Heart left ventricle (tissue), 16 donors: ENCODE measurements at regions not wholly inside any gene's neighbourhood (a gene's known extent, or its start where the extent isn't known, plus 50 kb on each side); places are given as distances from the start of the nearest gene placed in this dataset.
A peak's percentile ranks its signal among the peaks of the same experiment; 100 is the strongest.

Experiments used
- ATAC-seq, 4 donors: fragments of 200-7000 bp; cut with Tn5 transposase; one replicate each; pipeline ENCODE4 v1.9.1; 2020 to 2022; ENCODE audit warnings: moderate library complexity in 4 of 4, mild to moderate bottlenecking in 3 of 4, moderate number of reproducible peaks in 1 of 4
- DNase-seq, 5 donors: peaks; one replicate each; pipeline ENCODE4 v3.0.0-alpha.2; 2020
- H3K27ac ChIP-seq, 12 donors: fragments of 200-600 bp; sonication (generic) in 4 of 12; one replicate each; pipeline versions ENCODE4 v1.5.0 to v1.8.0; 2016 to 2022; ENCODE audit warnings: mild to moderate bottlenecking in 2 of 12
- H3K27me3 ChIP-seq, 9 donors: fragments of 200-600 bp; sonication (generic) in 2 of 9; one replicate each; pipeline versions ENCODE4 v1.5.1 to v1.8.0; 2016 to 2022; ENCODE audit warnings: mild to moderate bottlenecking in 3 of 9
- H3K36me3 ChIP-seq, 9 donors: fragments of 200-600 bp; sonication (generic) in 2 of 9; one replicate each; pipeline versions ENCODE4 v1.5.0 to v1.8.0; 2018 to 2022; ENCODE audit warnings: mild to moderate bottlenecking in 2 of 9
- H3K4me1 ChIP-seq, 12 donors: fragments of 200-600 bp; sonication (generic) in 4 of 12; one replicate each; pipeline versions ENCODE4 v1.5.0 to v1.8.0; 2016 to 2022; ENCODE audit warnings: mild to moderate bottlenecking in 3 of 12
- H3K4me3 ChIP-seq, 12 donors: fragments of 200-600 bp; sonication (generic) in 4 of 12; one replicate each; pipeline versions ENCODE4 v1.5.0 to v1.8.0; 2017 to 2022; ENCODE audit warnings: mild to moderate bottlenecking in 9 of 12, moderate library complexity in 4 of 12
- H3K9me3 ChIP-seq, 12 donors: fragments of 200-600 bp; sonication (generic) in 4 of 12; one replicate each; pipeline versions ENCODE4 v1.5.0 to v1.8.0; 2016 to 2022; ENCODE audit warnings: mild to moderate bottlenecking in 1 of 12
- CTCF ChIP-seq, 12 donors: fragments of 200-600 bp; sonication (generic) in 4 of 12; IDR thresholded peaks; one replicate each; pipeline versions ENCODE4 v1.5.0 to v1.8.0; 2018 to 2022; ENCODE audit warnings: antibody characterized with exemption in 12 of 12, mild to moderate bottlenecking in 5 of 12
- POLR2A ChIP-seq, 2 donors: fragments of 450-650 bp; IDR thresholded peaks; one replicate each; pipeline ENCODE4 v1.6.1; 2017; ENCODE audit warnings: antibody characterized with exemption in 2 of 2, mild to moderate bottlenecking in 2 of 2, moderate library complexity in 2 of 2
- WGBS, 4 donors: extraction: QIAGEN DNeasy Blood & Tissue Kit in 2 of 4; methylation state at CpG; one replicate each; pipeline versions ENCODE4 v1.1.5 to v1.1.7; 2013 to 2018; 5-methylcytosine and 5-hydroxymethylcytosine counted together
- intact Hi-C, 10 donors: fragments of 100-400 bp; cut with DNase I; formaldehyde crosslinking; loops; one replicate each; pipeline versions ENCODE4 v1.11.1 to v1.14.2; 2022
- donor health status: ischemic (EF 13 %, LVEDD 7.1; RV severe dilation, severe dysfunction).
- donor health status: healthy with polysubstance abuse.
- donor health status: DM: no; HTN: yes; CAD: no.
- donor health status: DM: no; HTN: no; CAD: no.
- donor health status: ischemic (EF 25% LVEDD 6.9; RV normal size, moderate dysfunction).
- donor health status: ischemic (EF 25% LVEDD 5.7; RV mildly dilated, moderate dysfunction).
- donor health status: healthy.
- donor health status: DM: yes; HTN: yes; CAD: no.
- donor health status: ischemic (EF 35%, LVEDD 5.7; RV mildly dilated, moderate dysfunction).
- donor health status: nonischemic (EF 11% LVEDD 7.7; RV severe dilation, severe dysfunction).
- donor health status: DM: yes; HTN: yes; CAD: no.
- donor health status: PGD.
- donor health status: ischemic (EF 29% LVEDD 5.4; RV normal size, mild dysfunction).
- donor health status: nonischemic (EF 23%, LVEDD 6.1; RV moderate dilation, normal function).

GRCh38 chr1:213391445-213391844, 340.4 kb downstream of the RPS6KC1 start:
- Histone ChIP-seq H3K4me1 (no peaks in the 10 kb centered on the region), H3K27me3 (no peaks in the 10 kb centered on the region), H3K27ac (no peak overlapping the region), H3K4me3 (no peak overlapping the region), H3K36me3 (no peaks in the 10 kb centered on the region), H3K9me3 (peaks cover 0 to 3% (median 0%) of the 10 kb centered on the region in 12 donors)
- DNase-seq (no peak), ATAC-seq (no peak)
- no peak for TF ChIP-seq POLR2A (IDR thresholded peaks at IDR 0.05)
- intact Hi-C loops, result no loop called here

- intact Hi-C loops, result no loop called here
- 85 to 91% (median 88%) methylated on average over 7 of the region's 7 CpGs for WGBS, 4 donors
- no peak for ATAC-seq
Observed at GRCh38 chr1:213393860-213394259, 342.8 kb downstream of the RPS6KC1 start.

GRCh38 chr1:213394837-213395236, 343.8 kb downstream of the RPS6KC1 start:
- ATAC-seq (no peak), DNase-seq (no peak)
- no peak overlapping the region for H3K4me3 ChIP-seq
- TF ChIP-seq POLR2A (IDR thresholded peaks at IDR 0.05), result no peak
- TF ChIP-seq CTCF (IDR thresholded peaks at IDR 0.05), result no peak
- H3K27ac ChIP-seq, result no peak overlapping the region
- H3K27me3 ChIP-seq, result no peaks in the 10 kb centered on the region
- intact Hi-C loops, result loop anchor here in 1 of 10 donors (5.0 kb wide), 1 partner anchor 62 kb away; no protein-coding TSS in a partner anchor
- WGBS, 4 donors, result 88 to 96% (median 90%) methylated on average over 5 of the region's 5 CpGs
- H3K36me3 ChIP-seq, result no peaks in the 10 kb centered on the region
- peaks cover 0 to 11% (median 0%) of the 10 kb centered on the region in 12 donors for H3K4me1 ChIP-seq
- peaks cover 0 to 3% (median 0%) of the 10 kb centered on the region in 12 donors for H3K9me3 ChIP-seq

More at GRCh38 chr1:213393860-213394259, 342.8 kb downstream of the RPS6KC1 start:
- H3K4me3 ChIP-seq, result no peak overlapping the region
- no peaks in the 10 kb centered on the region for H3K36me3 ChIP-seq
- no peak overlapping the region for H3K27ac ChIP-seq
- DNase-seq, result no peak
- TF ChIP-seq POLR2A (IDR thresholded peaks at IDR 0.05) (no peak), CTCF (IDR thresholded peaks at IDR 0.05) (no peak)
- H3K9me3 ChIP-seq, result peaks cover 0 to 3% (median 0%) of the 10 kb centered on the region in 12 donors
- H3K4me1 ChIP-seq, result peaks cover 0 to 3% (median 0%) of the 10 kb centered on the region in 12 donors
- no peaks in the 10 kb centered on the region for H3K27me3 ChIP-seq

GRCh38 chr1:213397638-213398037, 346.6 kb downstream of the RPS6KC1 start:
- ATAC-seq, result no peak
- intact Hi-C loops, result loop anchor here in 1 of 10 donors (5.0 kb wide), 1 partner anchor 60 kb away; no protein-coding TSS in a partner anchor
- H3K36me3 ChIP-seq, result no peaks in the 10 kb centered on the region
- WGBS, 4 donors, result 79 to 88% (median 83%) methylated on average over 7 of the region's 7 CpGs
- no peaks in the 10 kb centered on the region for H3K27me3 ChIP-seq
- no peak for DNase-seq
- TF ChIP-seq CTCF (IDR thresholded peaks at IDR 0.05) (no peak), POLR2A (IDR thresholded peaks at IDR 0.05) (no peak)
- peaks cover 0 to 16% (median 0%) of the 10 kb centered on the region in 12 donors for H3K4me1 ChIP-seq
- H3K4me3 ChIP-seq, result no peak overlapping the region
- H3K27ac ChIP-seq, result no peak overlapping the region
- peaks cover 0 to 3% (median 0%) of the 10 kb centered on the region in 12 donors for H3K9me3 ChIP-seq

GRCh38 chr1:213399695-213400094, 348.7 kb downstream of the RPS6KC1 start:
- peak; percentile 84 to 96 (median 92) for ATAC-seq
- WGBS, 4 donors, result 42 to 60% (median 52%) methylated on average over 10 of the region's 10 CpGs
- Histone ChIP-seq H3K36me3 (no peaks in the 10 kb centered on the region), H3K9me3 (peaks cover 0 to 3% (median 0%) of the 10 kb centered on the region in 12 donors), H3K27me3 (no peaks in the 10 kb centered on the region), H3K27ac (peak overlapping the region in 10 of 12 donors; percentile 11 to 92 (median 69)), H3K4me1 (peaks cover 0 to 16% (median 0%) of the 10 kb centered on the region in 12 donors), H3K4me3 (peak overlapping the region in 1 of 12 donors; percentile 13)
- intact Hi-C loops, result loop anchor here in 1 of 10 donors (5.0 kb wide), 1 partner anchor 58 kb away; no protein-coding TSS in a partner anchor
- TF ChIP-seq POLR2A (IDR thresholded peaks at IDR 0.05) (no peak), CTCF (IDR thresholded peaks at IDR 0.05) (no peak)
- DNase-seq, result peak in 4 of 5 donors; percentile 34 to 41 (median 37)
